Cardiac fibroblast (primary cell): ENCODE measurements at regions not wholly inside any gene's neighbourhood (a gene's known extent, or its start where the extent isn't known, plus 50 kb on each side); places are given as distances from the start of the nearest gene placed in this dataset.

Experiments
- DNase-seq, 2 donors: peaks; one replicate each; pipeline versions ENCODE4 v3.0.0 to v3.0.0-alpha.2; 2010; ENCODE audit warnings: low read depth in 2 of 2
- H3K4me3 ChIP-seq, 2 donors: replicated peaks in 1 of 2; 1 replicate in 1 of 2; 2 replicates in 1 of 2; pipeline ENCODE4 v1.5.1; 2011; ENCODE audit warnings: low read depth in 2 of 2, low read length in 2 of 2, mild to moderate bottlenecking in 2 of 2, moderate library complexity in 1 of 2
- CTCF ChIP-seq: IDR thresholded peaks from one replicate; pipeline ENCODE4 v1.5.1; 2011; ENCODE audit warnings: low read depth, mild to moderate bottlenecking, low read length, inconsistent platforms

- DNase-seq = no peak
- no peak overlapping the region for H3K4me3 ChIP-seq
- TF ChIP-seq CTCF = no peak
These were observed 209.9 kb downstream of the BARHL2 start for GRCh38 chr1:90507173-90507572.

- no peak for TF ChIP-seq CTCF
- no peak for DNase-seq
- no peak overlapping the region for H3K4me3 ChIP-seq
These were observed 211.3 kb downstream of the BARHL2 start for GRCh38 chr1:90505806-90506205.

- TF ChIP-seq CTCF = no peak
- no peak overlapping the region for H3K4me3 ChIP-seq
- DNase-seq = no peak
These were observed 212.6 kb downstream of the BARHL2 start for GRCh38 chr1:90504509-90504908.

- TF ChIP-seq CTCF = no peak
- no peak for DNase-seq
- H3K4me3 ChIP-seq = no peak overlapping the region
These were observed 214.4 kb downstream of the BARHL2 start for GRCh38 chr1:90502696-90503095.

GRCh38 chr1:90502194-90502593 is 214.9 kb downstream of the BARHL2 start:
- TF ChIP-seq CTCF = no peak
- DNase-seq = no peak
- H3K4me3 ChIP-seq = no peak overlapping the region

- DNase-seq = no peak
- no peak for TF ChIP-seq CTCF
These were observed 215.8 kb downstream of the BARHL2 start for GRCh38 chr1:90501281-90501680.

GRCh38 chr1:90494748-90495282 is 222.3 kb downstream of the BARHL2 start:
- DNase-seq = no peak
- TF ChIP-seq CTCF = no peak
- H3K4me3 ChIP-seq = no peak overlapping the region

More at GRCh38 chr1:90501281-90501680, 215.8 kb downstream of the BARHL2 start:
- H3K4me3 ChIP-seq = no peak overlapping the region
